NT2/D1 (cell line): ENCODE measurements at regions not wholly inside any gene's neighbourhood (a gene's known extent, or its start where the extent isn't known, plus 50 kb on each side); places are given as distances from the start of the nearest gene placed in this dataset.

Experiments used
- SUZ12 ChIP-seq: IDR thresholded peaks from 2 replicates; pipeline ENCODE4 v1.6.1; 2011; ENCODE audit not compliant: insufficient read length, insufficient read depth; ENCODE audit errors: extremely low read depth
- YY1 ChIP-seq: IDR thresholded peaks from 2 replicates; pipeline ENCODE4 v1.6.1; 2011; ENCODE audit not compliant: insufficient read length, insufficient read depth

DNA sequence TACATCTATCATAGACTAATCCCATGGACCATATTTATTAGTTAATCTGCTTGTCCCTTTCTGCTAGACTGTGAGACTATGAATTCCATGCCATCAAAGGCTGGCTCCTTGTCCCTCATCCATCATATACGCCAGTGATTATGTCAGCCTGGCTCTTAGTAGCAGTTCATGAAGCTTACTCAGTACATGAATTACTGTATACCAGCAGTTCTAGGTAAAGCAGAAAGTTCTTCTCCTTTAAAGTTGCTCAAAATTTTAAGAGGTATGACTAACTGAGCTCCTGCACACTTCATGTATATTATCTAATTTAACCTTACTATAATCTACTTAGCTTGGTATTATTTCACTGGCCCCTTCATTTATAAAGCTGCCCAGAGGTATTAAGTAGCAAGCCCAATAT, 190.9 kb upstream of the TBL1XR1 start:
- no peak for TF ChIP-seq YY1
- no peak for TF ChIP-seq SUZ12
